ENCODE measurements at regions not wholly inside any gene's neighbourhood (a gene's known extent, or its start where the extent isn't known, plus 50 kb on each side); places are given as distances from the start of the nearest gene placed in this dataset.

DNA sequence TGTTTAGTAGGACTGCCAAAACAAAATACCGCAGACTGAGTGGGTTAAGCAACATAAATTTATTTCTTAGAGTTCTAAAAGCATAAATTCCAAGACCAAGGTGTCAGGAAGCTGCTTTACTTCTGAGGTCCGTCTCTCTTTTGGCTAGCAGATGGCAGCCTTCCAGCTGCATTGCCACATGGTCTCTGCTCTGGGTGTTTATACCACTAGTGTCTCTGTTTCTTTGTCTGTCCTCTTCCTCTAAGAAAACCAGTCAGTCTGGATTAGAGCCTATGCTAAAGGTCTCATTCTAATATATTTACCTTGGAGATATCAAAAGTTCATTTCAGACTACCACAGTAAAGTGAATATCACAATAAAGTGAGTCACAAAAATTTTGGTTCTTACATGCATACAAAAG lies 519.8 kb downstream of the COL11A1 start:
- no peak for DNase-seq
- no peak overlapping the region for H3K4me3 ChIP-seq
- no peaks in the 10 kb centered on the region for H3K36me3 ChIP-seq
- no peaks in the 10 kb centered on the region for H3K4me1 ChIP-seq
- H3K27me3 ChIP-seq, result no peaks in the 10 kb centered on the region
- H3K9me3 ChIP-seq, result no peaks in the 10 kb centered on the region
- no peak for ATAC-seq (ENCODE audit: low FRiP score in 2 of 2)
- TF ChIP-seq POLR2A (IDR thresholded peaks at IDR 0.05) (no peak), EP300 (IDR thresholded peaks at IDR 0.05) (no peak), POLR2AphosphoS5 (IDR thresholded peaks at IDR 0.05) (no peak), CTCF (IDR thresholded peaks at IDR 0.05) (no peak)
- 34 to 57% methylated on average over 2 of the region's 2 CpGs for WGBS, 2 donors
- H3K27ac ChIP-seq, result no peak overlapping the region

DNA sequence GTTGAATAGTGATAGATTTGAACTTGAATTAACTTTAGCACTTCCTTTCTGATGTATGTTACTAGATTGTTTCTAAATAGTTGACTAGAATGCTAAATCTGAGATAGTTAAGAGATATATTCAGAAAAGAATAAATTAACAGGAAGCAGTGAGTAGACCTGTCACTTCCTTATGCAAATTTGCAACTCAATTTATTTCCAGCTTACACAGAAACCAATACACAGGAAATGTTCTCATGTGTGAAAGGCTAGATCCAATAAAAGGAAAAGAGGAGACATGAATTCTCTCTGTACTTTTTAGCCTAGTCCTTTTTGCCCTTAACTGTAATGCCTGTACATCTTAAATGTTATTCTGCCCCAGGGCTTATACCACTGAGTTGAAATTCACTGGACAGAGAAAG lies 522.3 kb downstream of the COL11A1 start:
- ATAC-seq (ENCODE audit: low FRiP score in 2 of 2) (no peak), DNase-seq (no peak)
- Histone ChIP-seq H3K36me3 (no peaks in the 10 kb centered on the region), H3K4me3 (no peak overlapping the region), H3K4me1 (no peaks in the 10 kb centered on the region), H3K9me3 (no peaks in the 10 kb centered on the region), H3K27me3 (no peaks in the 10 kb centered on the region), H3K27ac (no peak overlapping the region)
- TF ChIP-seq POLR2A (IDR thresholded peaks at IDR 0.05) (no peak), POLR2AphosphoS5 (IDR thresholded peaks at IDR 0.05) (no peak), EP300 (IDR thresholded peaks at IDR 0.05) (no peak), CTCF (IDR thresholded peaks at IDR 0.05) (no peak)

- no peak for ATAC-seq (ENCODE audit: low FRiP score in 2 of 2)
Measured at GRCh38 chr1:102580806-102581205, 527.5 kb downstream of the COL11A1 start.

DNA sequence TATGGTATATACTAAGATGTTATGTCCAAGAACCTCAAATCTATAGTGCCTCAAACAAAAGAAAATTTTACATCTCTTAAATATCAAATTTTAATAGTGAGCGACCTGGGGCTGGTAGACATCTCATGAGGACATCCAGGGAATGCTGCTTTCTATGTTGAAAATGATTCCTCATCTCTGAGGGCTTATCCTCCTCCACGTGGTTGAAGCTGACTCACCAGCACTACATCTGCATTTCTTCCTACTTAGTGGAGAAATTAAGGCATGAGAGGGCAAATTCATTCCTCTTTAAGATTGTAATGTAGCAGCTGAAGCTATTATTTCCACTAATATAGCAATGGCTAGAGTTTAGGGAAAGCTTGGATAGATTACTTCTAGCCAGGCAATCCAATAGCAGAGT lies 529.5 kb downstream of the COL11A1 start:
- ATAC-seq (ENCODE audit: low FRiP score in 2 of 2), result no peak
- Histone ChIP-seq H3K4me3 (no peak overlapping the region), H3K9me3 (no peaks in the 10 kb centered on the region), H3K36me3 (no peaks in the 10 kb centered on the region), H3K27ac (no peak overlapping the region), H3K4me1 (no peaks in the 10 kb centered on the region), H3K27me3 (no peaks in the 10 kb centered on the region)
- TF ChIP-seq POLR2A (IDR thresholded peaks at IDR 0.05) (no peak), EP300 (IDR thresholded peaks at IDR 0.05) (no peak)
- 45 to 53% methylated on average over 2 of the region's 2 CpGs for WGBS, 2 donors
- DNase-seq, result no peak

More at GRCh38 chr1:102580806-102581205, 527.5 kb downstream of the COL11A1 start:
- Histone ChIP-seq H3K36me3 (no peaks in the 10 kb centered on the region), H3K9me3 (no peaks in the 10 kb centered on the region), H3K27me3 (no peaks in the 10 kb centered on the region), H3K27ac (no peak overlapping the region), H3K4me3 (no peak overlapping the region), H3K4me1 (no peaks in the 10 kb centered on the region)
- DNase-seq, result no peak
- TF ChIP-seq POLR2AphosphoS5 (IDR thresholded peaks at IDR 0.05) (no peak), CTCF (IDR thresholded peaks at IDR 0.05) (no peak), EP300 (IDR thresholded peaks at IDR 0.05) (no peak), POLR2A (IDR thresholded peaks at IDR 0.05) (no peak)
- 80 to 89% methylated on average over 4 of the region's 4 CpGs for WGBS, 2 donors

DNA sequence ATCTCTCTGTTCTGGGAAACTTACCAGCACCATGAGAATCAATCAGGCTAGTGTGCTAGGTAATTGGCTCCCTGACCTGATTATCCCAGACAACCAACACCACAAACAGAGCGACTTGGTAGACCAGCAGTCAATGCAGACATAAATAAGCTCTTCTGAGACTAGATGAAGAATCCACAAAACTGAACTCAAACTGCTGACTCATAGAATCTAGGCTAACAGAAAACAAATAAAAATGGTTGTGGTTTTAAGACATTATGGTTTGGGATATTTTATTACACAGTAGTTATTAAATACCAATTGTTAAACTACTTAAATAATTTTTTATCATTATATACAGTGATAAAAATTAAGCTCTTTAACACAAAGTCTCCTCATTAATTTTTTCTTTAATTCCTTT lies 535.7 kb downstream of the COL11A1 start:
- H3K4me3 ChIP-seq, result no peak overlapping the region
- TF ChIP-seq CTCF (IDR thresholded peaks at IDR 0.05) (no peak), POLR2AphosphoS5 (IDR thresholded peaks at IDR 0.05) (no peak), EP300 (IDR thresholded peaks at IDR 0.05) (no peak), POLR2A (IDR thresholded peaks at IDR 0.05) (no peak)
- DNase-seq (no peak), ATAC-seq (ENCODE audit: low FRiP score in 2 of 2) (no peak)
- H3K36me3 ChIP-seq, result no peaks in the 10 kb centered on the region
- no peaks in the 10 kb centered on the region for H3K9me3 ChIP-seq
- no peak overlapping the region for H3K27ac ChIP-seq
- H3K4me1 ChIP-seq, result no peaks in the 10 kb centered on the region
- 70 to 74% methylated on average over 1 of the region's 1 CpG for WGBS, 2 donors
- no peaks in the 10 kb centered on the region for H3K27me3 ChIP-seq
